WI38 (cell line): ENCODE measurements at regions not wholly inside any gene's neighbourhood (a gene's known extent, or its start where the extent isn't known, plus 50 kb on each side); places are given as distances from the start of the nearest gene placed in this dataset.

Source experiments
- H3K4me3 ChIP-seq: 2 replicates; pipeline ENCODE4 v1.5.1; 2011; ENCODE audit warnings: low read depth, mild to moderate bottlenecking, control low read depth, low read length
- CTCF ChIP-seq: IDR thresholded peaks from 2 replicates; pipeline ENCODE4 v1.5.1; 2012; ENCODE audit warnings: low read depth, mild to moderate bottlenecking, control low read depth, low read length

GRCh38 chr2:223450246-223450645, 151.9 kb downstream of the SCG2 start:
- TF ChIP-seq CTCF: no peak
- H3K4me3 ChIP-seq: no peak overlapping the region

GRCh38 chr2:223457301-223457700, 144.9 kb downstream of the SCG2 start:
- TF ChIP-seq CTCF: no peak
- H3K4me3 ChIP-seq: no peak overlapping the region

- no peak overlapping the region for H3K4me3 ChIP-seq
- TF ChIP-seq CTCF: 0 out of 2 replicates have a peak, but pooled peaks have one; percentile 5
Observed at GRCh38 chr2:223459328-223459939, 142.7 kb downstream of the SCG2 start.

GRCh38 chr2:223460209-223460608, 142.0 kb downstream of the SCG2 start:
- no peak overlapping the region for H3K4me3 ChIP-seq
- no peak for TF ChIP-seq CTCF

GRCh38 chr2:223460774-223461211, 141.4 kb downstream of the SCG2 start:
- no peak overlapping the region for H3K4me3 ChIP-seq
- no peak for TF ChIP-seq CTCF

- H3K4me3 ChIP-seq: no peak overlapping the region
- no peak for TF ChIP-seq CTCF
Observed at GRCh38 chr2:223464071-223464470, 138.1 kb downstream of the SCG2 start.

- no peak overlapping the region for H3K4me3 ChIP-seq
- TF ChIP-seq CTCF: no peak
Observed at GRCh38 chr2:223465793-223466192, 136.4 kb downstream of the SCG2 start.
